HG03025 (cell line): ENCODE measurements at regions not wholly inside any gene's neighbourhood (a gene's known extent, or its start where the extent isn't known, plus 50 kb on each side); places are given as distances from the start of the nearest gene placed in this dataset.

Experiments
- ATAC-seq: cut with Tn5 transposase; IDR thresholded peaks from one replicate; pipeline ENCODE4 v1.9.1; 2021; ENCODE audit warnings: mild to moderate bottlenecking, moderate library complexity; ENCODE audit not compliant: unreplicated experiment, low FRiP score

DNA sequence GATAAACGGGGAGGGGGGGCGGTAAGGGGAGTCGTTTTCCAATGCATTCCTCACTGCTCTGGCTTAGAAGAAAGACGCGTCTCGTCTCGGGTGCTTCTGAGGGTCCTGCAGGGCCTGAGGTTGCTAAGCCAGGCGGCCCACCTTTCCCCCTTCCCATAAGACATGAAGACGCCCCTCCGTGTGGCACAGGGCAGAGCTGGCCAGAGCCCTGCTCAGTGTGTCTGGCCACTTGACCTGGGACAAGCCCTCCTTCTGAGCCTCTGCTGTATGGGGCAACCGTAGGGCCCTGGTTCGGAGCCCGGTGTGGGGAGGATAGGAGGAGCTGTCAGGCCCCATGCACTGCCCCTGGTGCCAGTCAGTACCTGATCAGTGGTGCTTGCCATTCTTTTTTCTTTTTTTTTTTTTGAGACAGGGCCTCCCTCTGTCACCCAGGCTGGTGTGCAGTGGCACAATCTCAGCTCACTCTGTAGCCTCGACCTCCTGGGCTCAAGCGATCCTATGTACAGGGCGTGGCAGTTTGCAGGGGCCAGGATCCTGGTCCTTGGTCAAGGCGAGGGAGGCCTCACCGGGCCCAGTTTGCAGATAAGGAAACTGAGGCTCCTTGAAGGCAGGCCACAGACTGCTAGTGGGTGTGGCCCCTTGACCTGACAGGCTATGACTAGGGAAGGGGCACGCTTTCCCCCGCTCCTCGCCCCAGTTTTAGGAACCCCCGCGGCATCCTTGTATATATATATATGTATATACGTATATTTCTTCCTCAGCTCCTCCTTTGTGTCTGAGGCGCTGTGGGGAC is 172.3 kb upstream of the IER5L start:
- ATAC-seq = no peak

DNA sequence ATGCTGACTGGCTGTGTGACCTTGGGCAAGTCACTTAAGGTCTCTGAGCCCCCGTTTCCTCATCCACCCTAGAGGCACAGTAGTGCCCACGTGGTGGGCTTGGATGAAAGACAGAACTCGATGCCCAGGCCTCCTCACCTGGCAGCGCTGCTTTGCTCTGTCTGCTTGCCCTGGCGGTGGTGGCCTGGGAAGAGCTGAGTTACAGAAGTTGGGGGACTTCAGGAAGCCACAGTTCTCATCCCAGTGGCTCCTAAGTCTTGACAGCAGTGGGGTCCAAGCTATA is 171.5 kb upstream of the IER5L start:
- no peak for ATAC-seq

DNA sequence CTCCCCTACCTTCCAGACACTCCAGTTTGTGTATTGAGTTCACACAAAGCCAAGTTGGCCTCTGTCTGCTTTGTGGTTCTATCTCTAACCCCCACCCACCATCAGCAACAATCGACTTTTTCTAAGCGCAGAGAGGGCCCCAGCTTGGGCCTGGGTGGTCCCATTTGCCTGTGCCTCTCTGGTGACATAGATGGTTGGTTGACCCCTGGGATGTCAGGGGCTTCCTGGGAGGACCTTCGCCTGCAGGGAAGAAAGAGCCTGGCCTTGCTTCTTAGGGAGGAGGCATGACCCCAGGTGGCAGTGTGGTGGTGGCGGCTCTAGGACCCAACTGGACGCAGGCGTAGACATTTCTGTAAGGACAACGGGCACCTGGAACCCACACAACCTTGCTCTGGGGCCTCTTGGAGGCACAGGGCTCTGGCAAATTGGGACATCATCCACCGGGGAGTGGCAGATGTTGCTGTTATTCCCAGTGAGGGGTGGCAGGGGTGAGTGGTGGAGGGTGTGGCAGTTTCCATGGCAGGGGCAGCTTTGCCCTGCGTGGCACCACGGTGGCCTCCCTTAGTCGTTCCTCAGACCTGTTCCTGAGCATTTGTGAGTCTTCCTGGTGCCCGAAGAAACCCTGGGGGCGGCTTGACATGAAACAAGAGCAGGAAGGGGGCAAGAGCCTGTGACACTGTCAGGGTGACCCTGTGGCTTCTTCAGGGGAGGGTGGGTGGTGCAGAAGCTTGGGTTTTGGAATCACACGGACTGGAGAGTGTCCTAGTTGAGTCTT is 171.0 kb upstream of the IER5L start:
- ATAC-seq = no peak

DNA sequence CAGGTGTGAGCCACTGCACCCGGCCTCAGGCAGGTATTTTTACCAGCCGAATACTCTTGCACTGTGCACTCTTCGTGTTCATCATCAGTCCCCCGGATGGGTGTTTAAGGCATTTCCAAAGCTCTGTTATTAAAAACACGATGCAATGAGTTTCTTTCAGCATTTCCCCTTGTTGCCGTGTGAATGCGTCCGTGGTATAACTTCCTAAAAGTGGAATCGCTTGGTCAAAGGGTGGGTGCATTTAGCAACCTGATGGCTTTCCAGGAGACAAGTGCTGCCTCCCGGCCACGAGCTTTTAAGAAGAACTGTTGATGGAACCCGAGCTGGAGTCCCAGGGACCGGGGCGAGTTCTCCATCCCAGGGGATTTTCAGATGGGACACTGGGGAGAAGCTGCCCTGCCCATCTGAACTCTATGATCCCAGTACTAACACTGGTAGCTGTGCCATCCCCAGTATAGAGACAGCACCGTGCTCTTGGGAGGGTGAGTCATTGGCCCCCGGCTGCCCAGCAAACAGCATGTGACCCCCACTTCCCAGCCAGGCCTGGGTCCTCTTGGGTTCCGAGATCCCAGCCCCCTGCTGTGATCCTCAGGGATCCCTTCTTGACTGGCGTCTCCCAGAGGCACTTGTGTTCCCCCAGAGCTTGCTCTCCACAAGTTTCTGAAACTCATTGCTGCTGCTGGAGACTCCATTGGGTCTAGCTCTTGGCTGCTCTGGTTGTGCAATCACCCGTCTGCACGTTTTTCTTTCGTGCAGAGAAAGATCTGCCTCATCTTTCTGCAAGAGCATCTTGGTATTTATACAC is 169.5 kb upstream of the IER5L start:
- ATAC-seq = no peak

DNA sequence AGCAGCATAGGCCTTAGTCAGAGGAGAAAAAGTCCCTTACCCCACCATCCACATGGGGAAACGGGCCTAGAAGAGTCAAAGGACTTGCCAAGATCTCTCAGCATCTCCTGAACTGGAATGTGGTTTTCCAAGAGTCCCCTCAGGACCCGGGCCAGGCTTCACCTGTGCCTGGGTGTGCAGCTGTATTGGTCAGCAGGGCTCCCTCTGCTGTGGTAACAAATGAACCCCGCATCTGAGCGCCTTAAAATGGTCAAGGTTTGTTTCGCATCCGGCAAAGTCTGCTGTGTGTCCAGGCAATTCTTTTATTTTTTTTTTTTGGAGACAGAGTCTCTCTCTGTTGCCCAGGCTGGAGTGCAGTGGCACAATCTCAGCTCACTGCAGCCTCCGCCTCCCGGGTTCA is 168.0 kb upstream of the IER5L start:
- no peak for ATAC-seq

DNA sequence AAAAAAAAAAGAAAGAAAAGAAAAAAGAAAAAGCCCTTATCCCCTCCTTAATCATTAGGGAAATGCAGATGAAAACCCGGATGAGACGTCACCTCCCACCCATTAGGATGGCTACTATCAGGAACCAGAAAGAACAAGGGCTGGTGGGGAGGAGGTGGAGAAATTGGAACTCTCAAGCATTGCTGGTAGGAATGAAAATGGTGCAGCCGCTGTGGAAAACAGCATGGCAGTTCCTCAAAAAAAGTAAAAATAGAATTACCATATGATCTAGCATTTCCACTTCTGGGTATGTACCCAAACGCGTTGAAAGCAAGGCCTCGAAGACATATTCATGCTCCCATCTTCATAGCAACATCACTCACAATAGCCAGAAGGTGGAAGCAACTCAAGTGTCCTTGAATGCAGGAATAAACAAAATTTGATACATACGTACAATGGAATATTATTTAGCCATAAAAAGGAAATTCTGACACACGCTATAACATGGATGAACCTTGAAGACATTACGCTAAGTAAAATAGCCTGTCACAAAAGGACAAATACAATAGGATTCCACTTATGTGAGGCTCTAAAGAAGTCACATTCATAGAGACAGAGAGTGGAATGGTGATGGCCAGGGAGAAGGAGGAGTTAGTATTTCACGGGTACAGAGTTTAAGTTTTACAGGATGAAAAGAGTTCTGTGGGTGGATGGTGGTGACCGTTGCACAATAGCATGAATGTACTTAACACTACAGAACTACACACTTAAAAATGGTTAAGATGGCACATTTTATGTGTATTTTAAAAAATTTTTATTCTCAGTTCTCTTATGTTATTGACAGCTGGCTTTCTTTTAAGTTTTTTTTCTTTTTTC is 166.8 kb upstream of the IER5L start:
- no peak for ATAC-seq

DNA sequence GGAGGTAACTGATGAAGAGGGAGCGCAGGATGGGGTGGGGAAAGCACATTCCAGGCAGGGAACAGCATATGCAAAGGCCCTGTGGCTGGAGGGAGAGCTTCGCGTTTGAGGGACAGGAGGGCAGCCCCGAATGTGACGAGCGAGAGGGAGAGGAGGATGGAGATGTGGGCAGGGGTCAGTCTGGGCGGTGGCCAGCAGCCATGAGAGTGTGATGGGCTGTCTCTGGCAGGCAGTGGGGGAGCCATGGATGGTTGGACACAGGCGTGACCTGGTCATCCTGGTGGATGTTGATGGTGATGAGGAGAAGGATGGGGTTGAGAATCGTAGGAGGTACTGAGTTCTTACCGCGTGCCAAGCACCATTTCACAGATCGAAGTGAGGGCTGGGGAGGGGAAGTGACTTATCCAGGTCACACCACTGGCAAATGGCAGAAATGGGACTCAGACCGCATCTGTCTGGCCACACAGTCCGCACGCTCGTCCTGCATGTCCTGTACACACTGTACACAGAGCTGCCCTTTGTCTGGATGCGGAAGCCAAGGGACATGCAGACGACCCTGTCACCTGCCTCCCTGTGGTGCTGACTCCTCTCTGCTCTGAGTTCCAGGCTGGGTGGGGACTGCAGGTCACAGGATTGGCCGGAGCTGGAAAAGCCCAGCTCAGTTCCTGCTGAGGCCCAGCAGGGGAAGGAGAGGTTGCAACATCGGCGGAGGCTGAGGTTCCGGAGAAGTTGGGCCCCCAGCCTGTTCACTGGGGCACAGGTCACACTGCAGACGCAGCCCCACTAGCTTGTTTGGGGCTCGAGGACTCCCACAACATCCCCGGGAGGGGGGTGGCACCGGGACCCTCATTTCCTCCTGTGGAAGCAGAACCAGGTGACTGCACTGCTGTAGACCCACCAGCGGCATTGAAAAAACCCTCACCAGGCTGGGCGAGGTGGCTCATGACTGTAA is 165.6 kb upstream of the IER5L start:
- ATAC-seq = no peak

DNA sequence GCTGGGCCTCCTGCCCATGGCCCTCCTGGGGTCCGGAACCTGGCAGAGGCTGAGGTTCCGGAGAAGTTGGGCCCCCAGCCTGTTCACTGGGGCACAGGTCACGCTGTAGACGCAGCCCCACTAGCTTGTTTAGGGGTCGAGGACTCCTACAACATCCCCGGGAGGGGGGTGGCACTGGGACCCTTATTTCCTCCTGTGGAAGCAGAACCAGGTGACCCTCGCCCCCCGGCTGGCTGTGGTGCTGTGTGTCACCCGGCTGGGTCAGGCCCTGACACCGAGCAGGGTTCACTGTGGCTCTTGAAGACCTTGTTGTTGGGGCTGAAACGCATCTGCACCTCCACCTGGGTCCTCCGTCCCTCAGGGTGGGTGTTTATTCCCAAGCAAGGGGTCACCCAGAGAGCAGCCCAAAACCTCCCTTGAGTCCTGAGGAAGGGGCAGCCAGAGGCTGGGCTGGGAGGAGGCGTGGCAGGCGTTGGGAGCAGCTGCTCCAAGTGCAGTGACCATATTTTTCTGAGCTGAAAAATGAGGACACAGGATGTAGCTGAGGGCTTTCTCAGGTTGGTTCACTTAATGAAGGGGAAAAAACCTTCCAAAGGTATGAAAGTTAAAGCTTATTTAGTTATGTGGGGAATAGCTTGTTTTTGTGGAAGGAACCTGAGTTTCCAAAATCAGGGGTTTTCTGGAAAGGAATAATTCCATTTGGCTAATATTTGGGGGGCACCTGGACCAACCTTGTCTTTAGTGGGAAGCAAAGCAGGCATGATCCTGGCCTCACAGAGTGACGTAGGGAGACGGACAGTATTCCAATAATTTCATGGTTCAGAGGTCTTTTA is 164.7 kb upstream of the IER5L start:
- ATAC-seq = no peak

DNA sequence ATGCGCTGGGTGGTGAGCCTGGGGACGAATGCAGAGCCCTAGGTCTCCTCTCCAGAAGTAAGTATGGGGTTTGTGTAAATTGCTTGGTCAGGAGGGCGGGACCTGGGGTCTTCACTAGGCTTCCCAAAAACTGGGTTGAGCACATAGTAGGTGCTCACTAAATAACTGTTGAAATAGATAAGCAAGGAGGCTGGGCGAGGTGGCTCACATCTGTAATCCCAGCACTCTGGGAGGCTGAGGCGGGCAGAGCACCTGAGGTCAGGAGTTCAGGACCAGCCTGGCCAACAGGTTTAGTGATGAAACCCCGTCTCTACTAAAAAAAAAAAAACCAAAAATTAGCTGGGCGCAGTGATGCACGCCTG is 163.9 kb upstream of the IER5L start:
- ATAC-seq = no peak

DNA sequence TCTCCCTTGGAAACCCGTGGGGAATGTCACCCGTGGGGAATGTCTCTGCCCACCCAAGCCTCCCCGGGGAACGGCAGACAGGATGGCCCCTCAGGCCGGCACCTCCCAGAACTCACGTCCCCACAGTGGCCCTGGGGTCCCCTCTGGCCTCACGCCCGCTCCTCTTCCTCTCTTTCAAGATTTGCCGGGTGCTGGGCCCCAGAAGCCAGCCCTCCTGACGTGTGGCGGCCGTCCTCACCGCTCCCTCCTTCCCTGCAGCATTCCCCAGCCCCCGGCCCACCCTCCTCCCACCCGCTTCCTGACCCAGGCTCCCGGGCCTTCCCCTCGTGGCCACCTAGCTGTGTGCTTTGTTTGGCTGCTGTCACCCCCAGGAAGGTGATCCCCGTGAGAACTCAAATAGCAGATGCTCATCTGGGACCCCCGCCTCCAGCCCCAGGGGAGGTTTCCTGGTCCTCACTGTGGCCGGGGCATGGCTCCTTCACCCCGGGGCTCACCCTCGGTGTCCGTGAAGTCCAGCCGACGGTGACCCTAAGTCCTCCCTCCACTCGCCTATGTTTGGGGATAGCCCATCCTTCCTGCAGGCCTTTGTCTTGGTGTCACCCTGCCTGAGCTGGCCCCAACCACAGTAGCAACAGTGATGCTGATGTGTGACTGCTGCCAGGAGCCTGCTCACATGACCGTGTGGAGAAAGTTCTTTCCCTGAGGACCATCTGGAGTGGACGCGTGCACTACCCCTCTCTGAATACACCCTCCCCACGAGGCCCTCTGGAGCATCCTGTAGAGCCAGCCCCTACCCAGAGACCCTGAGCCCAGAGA is 163.3 kb upstream of the IER5L start:
- no peak for ATAC-seq

DNA sequence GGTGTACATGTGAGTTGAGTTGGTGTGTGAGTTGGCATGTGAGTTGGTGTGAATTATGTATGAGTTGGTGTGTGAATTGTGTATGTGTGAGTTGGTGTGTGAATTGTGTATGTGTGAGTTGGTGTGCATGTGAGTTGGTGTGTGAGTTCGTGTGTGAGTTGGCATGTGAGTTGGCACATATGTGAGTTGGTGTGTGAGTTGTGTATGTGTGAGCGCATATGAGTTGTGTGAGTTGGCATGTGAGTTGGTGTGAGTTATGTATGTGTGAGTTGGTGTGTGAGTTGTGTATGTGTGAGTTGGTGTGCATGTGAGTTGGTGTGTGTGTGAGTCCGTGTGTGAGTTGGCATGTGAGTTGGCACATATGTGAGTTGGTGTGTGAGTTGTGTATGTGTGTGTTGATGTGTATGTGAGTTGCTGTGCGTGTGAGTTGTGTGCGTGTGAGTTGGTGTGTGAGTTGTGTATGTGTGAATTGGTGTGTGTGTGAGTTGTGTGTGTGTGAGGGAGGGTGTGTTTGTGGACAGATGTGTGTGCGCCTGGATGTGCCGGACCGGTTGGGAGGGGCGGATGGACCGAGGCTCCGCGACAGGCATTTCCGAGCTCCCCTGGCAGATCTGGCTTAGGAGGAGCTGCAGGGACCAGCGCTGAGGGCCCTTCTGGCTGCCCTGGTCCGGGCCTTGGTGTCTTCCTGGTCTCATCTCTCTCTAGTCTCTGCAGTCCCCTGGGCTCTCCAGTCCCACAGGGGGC is 162.5 kb upstream of the IER5L start:
- ATAC-seq = no peak

DNA sequence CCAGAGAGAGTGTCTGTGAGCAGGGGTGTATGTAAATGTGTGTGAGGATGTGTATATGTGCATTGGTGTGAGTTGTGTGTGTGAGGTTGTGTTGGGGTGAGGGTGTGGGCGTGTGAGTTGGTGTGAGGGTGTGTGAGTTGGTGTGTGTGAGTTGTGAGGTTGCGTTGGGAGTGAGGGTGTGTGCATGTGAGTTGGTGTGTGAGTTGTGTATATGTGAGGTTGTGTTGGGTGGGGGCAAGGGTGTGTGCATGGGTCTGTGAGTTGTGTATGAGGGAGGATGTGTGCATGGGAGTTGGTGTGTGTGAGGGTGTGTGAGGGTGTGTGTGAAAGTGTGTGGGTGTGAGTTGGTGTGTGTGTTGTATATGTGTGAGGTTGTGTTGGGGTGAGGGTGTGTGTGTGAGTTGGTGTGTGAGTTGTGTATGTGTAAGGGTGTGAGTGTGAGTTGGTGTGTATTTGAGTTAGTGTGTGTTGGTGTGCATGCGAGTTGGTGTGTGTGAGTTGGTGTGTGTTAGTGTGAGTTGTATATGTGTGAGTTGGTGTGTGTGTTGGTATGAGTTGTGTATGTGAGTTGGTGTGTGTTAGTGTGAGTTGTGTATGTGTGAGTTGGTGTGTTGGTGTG is 161.6 kb upstream of the IER5L start:
- no peak for ATAC-seq

DNA sequence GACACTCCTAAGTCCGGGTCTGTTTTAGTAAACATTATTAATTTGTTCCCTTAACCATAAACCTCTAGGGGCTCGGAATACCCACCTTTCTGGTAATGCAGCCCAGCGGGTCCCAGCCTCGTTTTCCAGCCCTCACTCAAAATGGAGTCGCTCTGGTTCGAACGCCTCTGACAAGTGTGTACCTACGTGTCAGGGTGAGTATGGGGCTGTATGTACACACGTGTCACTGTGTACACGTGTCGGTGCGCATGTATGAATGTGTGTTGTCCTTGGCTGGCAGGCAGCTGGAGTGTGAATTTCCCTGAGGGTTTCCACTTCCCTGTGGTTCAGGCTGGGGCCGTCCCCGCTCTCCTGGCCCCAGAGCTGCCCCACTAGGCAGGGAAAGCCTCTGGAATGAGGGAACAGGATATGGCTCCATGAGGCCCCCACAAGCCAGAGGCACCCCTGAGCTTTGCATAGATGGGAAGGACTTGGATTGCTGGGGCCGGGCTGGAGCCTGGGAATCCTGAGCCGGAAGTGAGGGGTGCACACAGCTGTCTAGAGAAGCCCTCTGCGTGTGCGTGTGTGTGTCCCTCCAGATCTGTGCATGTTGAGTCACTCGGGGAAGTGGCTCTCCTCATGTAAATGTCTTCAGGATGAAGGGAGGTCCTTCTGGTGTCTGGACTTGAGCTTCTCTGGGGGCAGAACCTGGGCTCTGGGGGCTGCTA is 160.8 kb upstream of the IER5L start:
- no peak for ATAC-seq

DNA sequence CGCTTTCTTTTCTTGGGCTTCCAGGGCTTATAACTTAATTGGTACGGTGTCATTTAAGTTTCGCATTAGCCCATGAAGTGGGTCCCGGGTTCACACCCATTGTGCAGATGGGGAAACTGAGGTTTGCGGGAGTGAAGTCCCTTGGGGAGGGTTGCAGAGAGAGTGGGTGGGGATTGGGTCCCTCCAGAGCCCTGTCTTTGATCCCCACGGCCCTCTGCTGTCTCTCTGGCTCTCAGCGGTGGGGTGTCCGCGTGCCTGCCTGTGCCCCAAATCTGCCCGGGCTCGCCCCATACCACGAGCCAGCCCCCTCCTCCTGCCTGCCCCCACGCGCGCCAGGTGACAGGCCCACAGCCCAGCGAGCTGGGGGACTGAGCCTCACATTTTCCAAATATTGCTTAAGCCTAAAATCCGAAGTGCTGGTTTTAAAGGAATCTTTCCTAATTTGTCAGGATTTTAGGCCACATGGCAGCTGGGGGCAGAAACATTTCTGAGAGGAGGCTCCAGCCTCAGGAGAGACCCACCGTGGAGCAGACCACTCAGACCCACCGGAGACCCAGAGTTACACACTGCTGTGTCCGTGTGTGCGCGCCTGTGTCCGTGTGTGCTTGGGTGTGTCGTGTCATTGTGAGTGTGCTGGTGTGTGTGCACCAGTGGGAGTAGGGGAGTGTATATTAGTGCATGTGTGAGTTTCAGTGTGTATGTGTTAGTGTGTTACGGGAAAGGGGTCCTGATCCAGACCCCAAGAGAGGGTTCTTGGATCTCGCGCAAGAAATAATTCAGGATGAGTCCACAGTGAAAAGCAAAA is 159.5 kb upstream of the IER5L start:
- ATAC-seq = no peak

DNA sequence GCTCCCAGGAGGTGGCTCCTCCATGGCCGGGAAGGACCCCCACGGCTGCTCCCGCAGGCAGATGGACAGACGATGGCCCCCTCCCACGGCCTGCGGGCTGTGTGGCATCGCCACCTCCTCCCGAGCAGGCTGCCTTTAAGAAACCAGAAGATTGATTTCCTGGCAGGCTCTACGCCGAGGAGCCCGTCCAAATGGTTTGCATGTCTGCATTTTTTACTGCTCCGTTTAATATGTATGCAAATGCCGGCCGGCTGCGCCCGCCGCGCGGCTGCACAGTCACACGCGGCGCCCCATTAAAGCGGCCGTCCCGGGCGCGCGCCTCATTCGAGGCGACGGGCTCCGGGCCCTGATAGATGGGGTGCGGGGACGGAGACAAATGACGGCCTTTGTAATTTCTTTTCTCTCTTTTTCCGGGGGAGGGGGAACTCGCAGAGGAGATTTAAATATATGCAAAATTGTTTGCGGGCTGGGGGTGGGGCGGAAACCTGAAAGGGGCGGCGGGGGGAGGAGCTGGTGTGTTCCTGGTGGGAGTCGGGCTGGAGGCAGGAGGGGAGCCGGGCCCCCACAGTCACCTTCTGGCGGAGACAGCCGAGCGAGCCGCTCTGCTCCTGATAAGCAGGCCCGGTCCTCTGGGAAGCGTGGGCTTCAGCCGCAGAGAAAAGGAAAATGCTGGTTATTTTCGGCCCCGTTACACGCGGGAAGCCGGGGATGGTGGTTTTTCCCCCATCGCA is 158.7 kb upstream of the IER5L start:
- ATAC-seq = no peak
